ENCODE measurements at regions not wholly inside any gene's neighbourhood (a gene's known extent, or its start where the extent isn't known, plus 50 kb on each side); places are given as distances from the start of the nearest gene placed in this dataset.

- no peak for DNase-seq
These were observed 64.3 kb upstream of the LRRC3B start for GRCh38 chr3:26558257-26558656.

GRCh38 chr3:26559227-26559626, 63.3 kb upstream of the LRRC3B start:
- DNase-seq = peak; percentile 7

GRCh38 chr3:26560081-26560480, 62.5 kb upstream of the LRRC3B start:
- no peak for DNase-seq

- DNase-seq = no peak
These were observed 60.4 kb upstream of the LRRC3B start for GRCh38 chr3:26562021-26562768.
